Bronchial epithelial cell (primary cell): ENCODE measurements at regions not wholly inside any gene's neighbourhood (a gene's known extent, or its start where the extent isn't known, plus 50 kb on each side); places are given as distances from the start of the nearest gene placed in this dataset.
"Not testable (repeated sequence)": the region's sequence is repeated elsewhere in the genome, so short reads cannot be mapped to it uniquely, and the experiment has no call there.

Experiments used
- DNase-seq: peaks from one replicate; pipeline ENCODE4 v3.0.0-alpha.2; 2010; ENCODE audit warnings: low read depth
- FAIRE-seq: peaks from 2 replicates; lab custom pipeline; 2011; peaks lifted over from hg19 to GRCh38; lab: Jason Lieb, UNC
- H3K27me3 ChIP-seq: 2 replicates; pipeline ENCODE4 v1.5.1; 2011; ENCODE audit warnings: low read length; ENCODE audit not compliant: control insufficient read depth, insufficient read depth
- H3K36me3 ChIP-seq: 2 replicates; pipeline ENCODE4 v1.5.1; 2011; ENCODE audit warnings: low read length; ENCODE audit not compliant: control insufficient read depth, insufficient read depth
- H3K4me3 ChIP-seq: 2 replicates; pipeline ENCODE4 v1.5.1; 2011; ENCODE audit warnings: mild to moderate bottlenecking, low read depth, low read length, control low read depth
- TF ChIP-seq, protein P1 (sequence below): IDR thresholded peaks from 2 replicates; pipeline ENCODE4 v1.5.1; 2011; ENCODE audit warnings: mild to moderate bottlenecking, moderate library complexity, low read length, control low read depth, inconsistent platforms; ENCODE audit not compliant: insufficient read depth, severe bottlenecking

DNA sequence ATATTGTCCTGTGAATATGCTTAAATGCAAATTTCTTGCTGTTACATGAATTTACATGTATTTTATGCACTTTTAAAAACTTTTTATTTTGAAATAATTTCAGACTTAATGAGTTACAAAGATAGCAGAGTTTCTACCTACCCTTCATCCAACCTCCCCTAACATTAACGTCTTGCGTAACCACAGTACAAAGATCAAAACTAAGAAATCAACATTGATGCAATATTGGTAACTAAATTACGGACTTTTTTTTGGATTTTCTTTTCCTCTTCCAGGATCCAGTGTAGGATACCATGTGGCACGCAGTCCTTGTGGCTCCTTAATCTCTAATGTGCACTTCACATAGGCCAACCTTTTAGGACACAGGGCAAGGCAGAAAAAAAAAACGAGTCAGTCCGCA is 124.9 kb downstream of the ABCC12 start:
- TF ChIP-seq, protein P1, sequence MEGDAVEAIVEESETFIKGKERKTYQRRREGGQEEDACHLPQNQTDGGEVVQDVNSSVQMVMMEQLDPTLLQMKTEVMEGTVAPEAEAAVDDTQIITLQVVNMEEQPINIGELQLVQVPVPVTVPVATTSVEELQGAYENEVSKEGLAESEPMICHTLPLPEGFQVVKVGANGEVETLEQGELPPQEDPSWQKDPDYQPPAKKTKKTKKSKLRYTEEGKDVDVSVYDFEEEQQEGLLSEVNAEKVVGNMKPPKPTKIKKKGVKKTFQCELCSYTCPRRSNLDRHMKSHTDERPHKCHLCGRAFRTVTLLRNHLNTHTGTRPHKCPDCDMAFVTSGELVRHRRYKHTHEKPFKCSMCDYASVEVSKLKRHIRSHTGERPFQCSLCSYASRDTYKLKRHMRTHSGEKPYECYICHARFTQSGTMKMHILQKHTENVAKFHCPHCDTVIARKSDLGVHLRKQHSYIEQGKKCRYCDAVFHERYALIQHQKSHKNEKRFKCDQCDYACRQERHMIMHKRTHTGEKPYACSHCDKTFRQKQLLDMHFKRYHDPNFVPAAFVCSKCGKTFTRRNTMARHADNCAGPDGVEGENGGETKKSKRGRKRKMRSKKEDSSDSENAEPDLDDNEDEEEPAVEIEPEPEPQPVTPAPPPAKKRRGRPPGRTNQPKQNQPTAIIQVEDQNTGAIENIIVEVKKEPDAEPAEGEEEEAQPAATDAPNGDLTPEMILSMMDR, result no peak
- H3K4me3 ChIP-seq, result no peak overlapping the region
- no peaks in the 10 kb centered on the region for H3K36me3 ChIP-seq
- DNase-seq (no peak), FAIRE-seq (no peak)
- H3K27me3 ChIP-seq, result peaks cover 2% of the 10 kb centered on the region

DNA sequence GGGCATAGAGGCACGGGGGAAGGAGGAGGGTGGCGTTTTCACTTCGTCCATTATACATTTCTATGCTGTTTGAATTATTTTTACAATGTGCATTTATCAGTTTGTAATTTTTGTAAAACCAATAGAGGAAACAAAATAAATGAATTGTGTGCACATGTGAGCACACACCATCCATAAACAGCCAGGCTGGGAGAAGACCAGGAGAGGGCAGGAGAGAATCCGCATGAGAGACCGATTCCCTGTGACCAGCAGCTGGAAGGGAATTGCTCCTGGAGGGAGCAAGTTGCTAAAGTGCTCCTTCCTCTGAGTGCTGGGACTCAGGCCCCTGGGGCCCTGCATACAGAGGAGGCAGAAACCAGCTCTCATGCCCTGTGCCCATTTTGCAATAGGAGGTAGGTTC is 126.0 kb downstream of the ABCC12 start:
- TF ChIP-seq, protein P1, result no peak
- Histone ChIP-seq H3K36me3 (no peaks in the 10 kb centered on the region), H3K4me3 (no peak overlapping the region), H3K27me3 (peaks cover 2% of the 10 kb centered on the region)
- no peak for DNase-seq
- no peak for FAIRE-seq

DNA sequence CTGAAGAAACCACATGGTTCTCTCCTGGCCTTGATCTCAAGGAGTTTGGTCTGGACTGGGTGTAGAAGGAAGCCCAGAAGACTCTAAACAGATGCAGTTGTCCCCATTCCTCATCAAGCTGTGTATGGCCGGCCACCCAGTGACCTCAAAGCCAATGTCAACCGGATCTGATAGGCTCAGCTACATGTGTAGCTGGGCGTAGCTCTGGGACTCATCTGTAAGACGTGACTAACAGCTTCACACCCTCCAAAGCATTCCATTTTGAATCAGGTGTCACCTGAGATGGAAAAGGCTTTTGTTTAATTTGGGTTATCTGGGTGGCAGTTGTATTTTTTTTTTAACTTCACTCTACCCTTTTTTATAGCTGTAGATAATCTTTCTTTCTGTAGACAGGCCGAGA is 130.4 kb downstream of the ABCC12 start:
- FAIRE-seq (peak; percentile 18), DNase-seq (peak; percentile 26)
- TF ChIP-seq, protein P1, result no peak
- H3K27me3 ChIP-seq, result peaks cover 2% of the 10 kb centered on the region
- no peaks in the 10 kb centered on the region for H3K36me3 ChIP-seq
- no peak overlapping the region for H3K4me3 ChIP-seq

DNA sequence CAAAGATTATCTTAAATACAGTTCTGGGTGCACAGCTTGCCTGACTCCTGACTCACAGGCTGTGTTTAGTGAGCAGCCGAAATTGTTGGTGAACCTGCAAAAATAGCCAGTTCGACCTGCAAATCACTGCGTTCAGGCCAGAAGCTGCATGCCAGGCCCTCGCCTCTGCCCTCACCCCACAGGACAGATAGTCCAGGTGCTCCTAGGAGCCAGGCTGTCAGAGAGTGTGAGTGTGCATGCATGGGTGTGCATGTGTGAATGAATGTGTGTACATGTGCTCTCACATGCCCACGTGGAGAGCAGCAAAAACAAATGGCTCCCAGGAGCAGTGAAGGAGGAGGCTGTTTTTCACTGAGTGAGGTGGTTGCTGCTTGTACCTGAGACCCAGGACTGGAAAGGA is 131.8 kb downstream of the ABCC12 start:
- H3K4me3 ChIP-seq, result no peak overlapping the region
- no peak for DNase-seq

DNA sequence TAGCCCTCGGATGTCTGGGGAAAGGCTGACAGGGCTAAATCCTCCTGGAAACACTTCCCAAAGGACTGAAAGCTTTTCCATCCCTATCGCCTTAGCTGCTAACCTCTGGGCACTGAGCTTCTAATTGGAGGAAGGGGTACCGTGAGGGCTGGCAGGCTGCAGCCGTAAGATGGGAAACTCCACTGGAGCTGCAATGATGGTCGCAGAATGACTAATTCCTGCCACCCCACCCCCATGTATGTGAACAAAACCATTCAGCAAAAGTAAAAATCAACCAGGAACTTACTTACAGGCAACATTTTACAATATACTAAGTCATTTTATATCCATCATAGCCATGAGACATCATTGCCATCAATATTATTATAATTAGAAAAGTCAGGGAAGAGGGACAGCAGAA is 133.3 kb downstream of the ABCC12 start:
- DNase-seq (no peak), FAIRE-seq (no peak)
- TF ChIP-seq, protein P1, result no peak
- H3K27me3 ChIP-seq, result peaks cover 2% of the 10 kb centered on the region
- no peak overlapping the region for H3K4me3 ChIP-seq
- H3K36me3 ChIP-seq, result no peaks in the 10 kb centered on the region

More for the DNA sequence above, 131.8 kb downstream of the ABCC12 start:
- FAIRE-seq, result no peak
- H3K36me3 ChIP-seq, result no peaks in the 10 kb centered on the region
- peaks cover 2% of the 10 kb centered on the region for H3K27me3 ChIP-seq
- TF ChIP-seq, protein P1, result no peak

DNA sequence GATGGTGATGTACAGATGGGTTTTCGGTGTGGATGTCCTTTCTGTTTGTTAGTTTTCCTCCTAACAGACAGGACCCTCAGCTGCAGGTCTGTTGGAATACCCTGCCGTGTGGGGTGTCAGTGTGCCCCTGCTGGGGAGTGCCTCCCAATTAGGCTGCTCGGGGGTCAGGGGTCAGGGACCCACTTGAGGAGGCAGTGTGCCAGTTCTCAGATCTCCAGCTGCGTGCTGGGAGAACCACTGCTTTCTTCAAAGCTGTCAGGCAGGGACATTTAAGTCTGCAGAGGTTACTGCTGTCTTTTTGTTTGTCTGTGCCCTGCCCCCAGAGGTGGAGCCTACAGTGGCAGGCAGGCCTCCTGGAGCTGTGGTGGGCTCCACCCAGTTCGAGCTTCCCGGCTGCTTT is 135.2 kb downstream of the ABCC12 start:
- FAIRE-seq, H3K27me3 ChIP-seq, H3K36me3 ChIP-seq, H3K4me3 ChIP-seq, DNase-seq: not testable (repeated sequence)
